Activated CD4-positive, alpha-beta T cell treated with anti-CD3 and anti-CD28 coated beads, Interleukin-2, amount 10 ng/mL, durations not matched to agents 7 days and 5 days (primary cell): ENCODE measurements at regions not wholly inside any gene's neighbourhood (a gene's known extent, or its start where the extent isn't known, plus 50 kb on each side); places are given as distances from the start of the nearest gene placed in this dataset.

Experiments used
- CTCF ChIA-PET: fragments of 350-600 bp; sonication (Branson Sonifier 250); formaldehyde crosslinking; loops from one replicate; lab custom pipeline; 2021; ENCODE audit warnings: antibody characterized with exemption; lab: Charles Lee
- POLR2A ChIA-PET: fragments of 350-600 bp; sonication (Branson Sonifier 250); formaldehyde crosslinking; loops from one replicate; lab custom pipeline; 2021; ENCODE audit warnings: antibody characterized with exemption; lab: Charles Lee
- DNase-seq: peaks from one replicate; pipeline ENCODE4 v3.0.0-alpha.2; 2020
- H3K27ac Mint-ChIP-seq: one replicate; pipeline ENCODE4 v1.8.0; 2021; ENCODE audit warnings: mild to moderate bottlenecking, moderate library complexity, mixed read lengths
- H3K27me3 Mint-ChIP-seq: one replicate; pipeline ENCODE4 v1.8.0; 2021; ENCODE audit warnings: mixed read lengths
- H3K36me3 Mint-ChIP-seq: one replicate; pipeline ENCODE4 v1.8.0; 2021; ENCODE audit warnings: low read depth, mixed read lengths
- H3K4me1 Mint-ChIP-seq: one replicate; pipeline ENCODE4 v1.8.0; 2021; ENCODE audit warnings: mixed read lengths
- H3K4me3 Mint-ChIP-seq: one replicate; pipeline ENCODE4 v1.8.0; 2021; ENCODE audit warnings: mild to moderate bottlenecking, moderate library complexity, mixed read lengths
- H3K9me3 Mint-ChIP-seq: one replicate; pipeline ENCODE4 v1.8.0; 2021; ENCODE audit warnings: mixed read lengths

DNA sequence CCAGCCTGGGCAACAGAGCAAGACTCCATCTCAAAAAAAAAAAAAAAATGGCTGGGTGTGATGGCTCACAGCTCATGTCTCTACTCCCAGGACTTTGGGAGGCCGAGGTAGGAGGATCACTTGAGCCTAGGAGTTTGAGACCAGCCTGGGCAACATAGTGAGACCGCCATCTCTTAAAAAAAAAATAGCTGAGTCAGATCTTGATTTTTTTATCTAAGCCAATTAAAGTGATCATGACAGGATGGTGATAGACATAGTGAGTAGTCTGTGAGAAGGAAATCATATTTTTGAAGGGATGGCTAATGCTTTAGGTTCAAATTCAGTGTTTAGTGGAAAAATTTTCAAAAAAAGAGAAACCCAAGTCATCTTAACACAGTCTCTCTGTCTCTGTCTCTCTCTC is 114.6 kb upstream of the JARID2 start:
- no peak overlapping the region for H3K27ac Mint-ChIP-seq
- CTCF ChIA-PET: no interaction called here
- H3K4me3 Mint-ChIP-seq: no peak overlapping the region
- DNase-seq: no peak
- peaks cover 4% of the 10 kb centered on the region for H3K9me3 Mint-ChIP-seq
- H3K27me3 Mint-ChIP-seq: no peaks in the 10 kb centered on the region
- POLR2A ChIA-PET: no interaction called here
- no peaks in the 10 kb centered on the region for H3K36me3 Mint-ChIP-seq
- H3K4me1 Mint-ChIP-seq: peaks cover 17% of the 10 kb centered on the region

DNA sequence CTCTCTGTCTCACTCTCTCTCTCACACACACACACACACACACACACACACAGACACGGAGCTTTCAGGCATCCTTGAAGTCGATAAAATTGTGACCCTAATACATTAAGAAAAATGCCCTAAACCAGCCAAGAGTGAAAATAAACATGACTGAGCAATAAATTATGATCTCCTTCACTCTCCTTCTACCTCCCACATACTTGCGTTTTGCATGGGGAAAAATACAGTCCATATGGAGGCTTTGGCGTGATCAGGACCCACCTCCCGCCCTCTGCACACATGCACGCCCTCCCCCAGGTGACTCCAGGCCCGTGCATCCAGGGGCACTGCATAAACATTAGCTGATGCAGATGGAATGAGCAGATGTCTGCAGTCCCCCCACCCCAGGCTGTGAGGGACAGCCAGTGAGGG is 114.2 kb upstream of the JARID2 start:
- CTCF ChIA-PET: no interaction called here
- H3K9me3 Mint-ChIP-seq: peaks cover 4% of the 10 kb centered on the region
- H3K27ac Mint-ChIP-seq: no peak overlapping the region
- POLR2A ChIA-PET: no interaction called here
- peaks cover 17% of the 10 kb centered on the region for H3K4me1 Mint-ChIP-seq
- no peak overlapping the region for H3K4me3 Mint-ChIP-seq
- no peaks in the 10 kb centered on the region for H3K36me3 Mint-ChIP-seq
- no peaks in the 10 kb centered on the region for H3K27me3 Mint-ChIP-seq
- no peak for DNase-seq

DNA sequence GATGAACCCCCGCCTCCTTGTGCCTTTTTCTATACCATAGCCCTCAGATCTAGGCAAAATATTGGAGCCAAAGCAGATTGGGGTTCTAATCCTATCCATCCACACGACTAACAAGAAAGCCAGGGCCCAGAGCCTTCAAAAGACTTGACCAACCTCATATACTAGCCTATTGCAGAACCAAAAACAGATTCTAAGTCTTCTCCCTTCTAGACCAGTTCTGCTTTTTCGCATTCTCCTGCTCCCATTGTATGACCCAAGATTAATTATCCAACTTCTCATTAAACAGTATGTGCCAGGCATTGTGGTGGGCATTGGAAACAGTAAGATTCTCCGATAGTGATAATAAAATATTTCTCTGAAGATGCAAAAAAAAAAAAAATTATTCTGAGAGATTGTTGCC is 113.7 kb upstream of the JARID2 start:
- POLR2A ChIA-PET: no interaction called here
- no peak for DNase-seq
- no peaks in the 10 kb centered on the region for H3K27me3 Mint-ChIP-seq
- H3K4me1 Mint-ChIP-seq: peaks cover 17% of the 10 kb centered on the region
- H3K4me3 Mint-ChIP-seq: no peak overlapping the region
- CTCF ChIA-PET: no interaction called here
- peaks cover 4% of the 10 kb centered on the region for H3K9me3 Mint-ChIP-seq
- H3K36me3 Mint-ChIP-seq: no peaks in the 10 kb centered on the region
- no peak overlapping the region for H3K27ac Mint-ChIP-seq

DNA sequence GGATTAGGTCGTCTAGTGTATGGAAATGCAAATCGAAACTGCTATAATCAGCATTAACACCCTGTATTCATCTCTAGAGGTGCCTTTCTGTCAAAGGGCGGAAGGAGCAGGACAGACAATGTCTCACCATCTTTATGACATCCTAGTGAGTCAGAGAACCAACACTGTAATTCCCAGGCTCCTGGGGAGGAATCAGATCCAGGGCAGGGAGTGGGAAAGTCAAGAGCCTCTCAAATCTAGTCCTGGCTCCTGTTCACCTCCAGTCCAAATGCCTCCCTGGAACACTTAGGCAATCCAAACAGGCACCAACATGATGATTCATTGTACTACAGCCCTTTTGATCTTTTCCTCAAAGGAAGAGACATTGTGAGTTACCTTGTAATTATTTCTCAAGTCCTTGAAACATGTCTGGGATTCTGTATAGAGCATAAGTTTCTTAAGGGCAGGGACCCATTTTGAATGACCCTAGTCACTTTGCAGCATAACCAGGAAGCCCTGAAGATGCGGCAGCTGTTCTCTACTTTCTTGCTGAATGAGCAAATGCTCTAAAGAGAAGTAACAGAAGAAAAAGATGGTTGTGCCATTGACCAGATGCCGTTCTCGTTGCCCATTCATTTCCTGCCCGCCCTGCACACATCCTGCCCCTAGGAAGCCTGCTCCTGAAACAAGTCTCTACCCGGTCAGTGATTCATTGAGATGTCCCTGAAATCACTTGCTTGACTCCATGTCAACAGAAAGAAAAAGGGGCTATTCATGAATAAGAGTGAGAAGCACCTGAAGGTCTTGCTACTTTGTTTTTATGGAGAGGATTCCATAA is 112.8 kb upstream of the JARID2 start:
- Mint-ChIP-seq H3K27ac (no peak overlapping the region), H3K36me3 (no peaks in the 10 kb centered on the region), H3K4me1 (peaks cover 21% of the 10 kb centered on the region), H3K9me3 (peaks cover 4% of the 10 kb centered on the region), H3K4me3 (no peak overlapping the region), H3K27me3 (no peaks in the 10 kb centered on the region)
- no peak for DNase-seq
- CTCF ChIA-PET: interaction anchor here (1.0 kb wide), 1 partner anchor 9 kb away, joined by 3 read pairs; no protein-coding TSS in a partner anchor
- POLR2A ChIA-PET: no interaction called here

DNA sequence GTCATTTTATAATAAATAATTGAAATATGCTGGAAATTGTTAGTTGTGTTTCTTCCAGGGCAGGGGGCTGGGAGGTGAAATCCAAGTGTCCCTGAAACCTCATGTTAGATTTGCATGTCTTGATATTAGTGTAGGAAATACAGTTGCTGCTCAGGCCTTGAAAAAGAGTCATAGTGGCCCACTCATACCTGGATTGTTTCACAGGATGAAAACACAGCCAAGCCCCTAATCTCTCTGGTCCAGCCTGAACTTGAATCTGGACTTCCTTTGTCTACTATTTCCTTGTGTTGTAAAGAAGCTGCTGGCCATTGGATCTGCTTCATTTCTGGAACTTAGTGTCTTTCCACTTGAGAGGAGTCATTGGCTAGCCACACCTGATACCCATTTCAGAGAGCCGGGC is 108.8 kb upstream of the JARID2 start:
- CTCF ChIA-PET: no interaction called here
- no peak for DNase-seq
- Mint-ChIP-seq H3K4me1 (peaks cover 8% of the 10 kb centered on the region), H3K27ac (no peak overlapping the region), H3K9me3 (peaks cover 4% of the 10 kb centered on the region), H3K4me3 (no peak overlapping the region), H3K27me3 (no peaks in the 10 kb centered on the region), H3K36me3 (no peaks in the 10 kb centered on the region)
- POLR2A ChIA-PET: interaction anchor here (0.6 kb wide), 1 partner anchor 27 kb away, joined by 3 read pairs; no protein-coding TSS in a partner anchor

DNA sequence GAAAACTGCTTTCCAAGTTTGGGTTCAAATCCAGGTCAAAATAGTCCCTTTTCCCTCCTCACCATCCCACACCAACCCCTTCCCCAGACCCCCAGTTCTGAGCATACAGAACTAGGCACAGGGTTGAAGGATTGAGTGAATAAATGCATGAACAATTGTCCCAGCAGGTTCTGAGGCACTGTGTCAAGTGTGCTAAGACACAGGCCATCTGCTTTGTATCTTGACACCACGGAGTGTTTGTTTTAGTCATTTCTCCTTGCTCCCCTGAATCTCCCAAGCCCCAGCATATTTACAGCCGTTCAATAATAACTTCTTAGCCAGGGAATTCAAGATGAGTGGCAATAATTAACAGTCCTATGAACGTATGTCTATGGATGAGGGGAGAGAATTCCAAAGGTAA is 102.8 kb upstream of the JARID2 start:
- Mint-ChIP-seq H3K27me3 (no peaks in the 10 kb centered on the region), H3K4me3 (no peak overlapping the region), H3K36me3 (no peaks in the 10 kb centered on the region), H3K9me3 (no peaks in the 10 kb centered on the region), H3K4me1 (no peaks in the 10 kb centered on the region), H3K27ac (no peak overlapping the region)
- CTCF ChIA-PET: no interaction called here
- DNase-seq: no peak
- POLR2A ChIA-PET: no interaction called here

DNA sequence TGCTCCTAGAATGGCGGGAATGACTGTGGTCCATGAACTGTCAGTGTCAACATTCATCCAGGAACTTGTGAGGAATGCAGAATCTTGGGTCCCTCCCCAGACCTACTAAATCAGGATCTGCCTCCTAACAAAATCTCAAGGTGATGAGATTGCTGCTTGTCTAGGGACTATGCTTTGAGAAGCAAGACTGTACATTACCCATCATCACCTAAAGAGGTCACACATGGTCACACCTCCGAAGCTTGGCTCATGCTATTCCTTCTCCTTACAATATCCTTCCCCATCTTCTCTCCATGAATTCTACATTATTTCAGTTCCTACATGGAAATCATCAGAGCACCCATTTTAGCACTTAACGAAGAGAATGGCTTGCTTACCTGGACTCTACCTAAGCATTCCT is 102.3 kb upstream of the JARID2 start:
- H3K4me3 Mint-ChIP-seq: no peak overlapping the region
- CTCF ChIA-PET: no interaction called here
- H3K4me1 Mint-ChIP-seq: no peaks in the 10 kb centered on the region
- no peak for DNase-seq
- H3K9me3 Mint-ChIP-seq: no peaks in the 10 kb centered on the region
- POLR2A ChIA-PET: no interaction called here
- no peaks in the 10 kb centered on the region for H3K27me3 Mint-ChIP-seq
- H3K36me3 Mint-ChIP-seq: no peaks in the 10 kb centered on the region
- H3K27ac Mint-ChIP-seq: no peak overlapping the region

DNA sequence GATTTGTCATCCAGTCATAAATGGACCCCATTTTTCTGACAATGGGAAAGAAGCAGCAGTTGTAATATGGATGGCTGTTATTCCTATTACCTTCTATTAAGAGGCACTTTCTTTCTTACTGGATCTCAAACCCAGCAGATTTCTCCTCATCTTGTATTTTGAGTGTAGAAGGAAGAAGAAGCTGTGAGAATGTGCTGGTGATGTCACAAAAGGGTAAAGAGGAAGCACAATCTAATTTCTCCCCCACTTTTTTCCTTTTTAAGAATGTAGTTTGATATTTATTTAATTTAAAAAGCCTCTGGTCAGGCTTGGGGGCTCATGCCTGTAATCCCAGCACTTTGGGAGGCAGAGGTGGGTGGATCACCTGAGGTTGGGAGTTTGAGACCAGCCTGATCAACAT is 100.0 kb upstream of the JARID2 start:
- no peak for DNase-seq
- ChIA-PET POLR2A (no interaction called here), CTCF (no interaction called here)
- Mint-ChIP-seq H3K27ac (no peak overlapping the region), H3K4me1 (no peaks in the 10 kb centered on the region), H3K4me3 (no peak overlapping the region), H3K9me3 (no peaks in the 10 kb centered on the region), H3K27me3 (no peaks in the 10 kb centered on the region), H3K36me3 (no peaks in the 10 kb centered on the region)

DNA sequence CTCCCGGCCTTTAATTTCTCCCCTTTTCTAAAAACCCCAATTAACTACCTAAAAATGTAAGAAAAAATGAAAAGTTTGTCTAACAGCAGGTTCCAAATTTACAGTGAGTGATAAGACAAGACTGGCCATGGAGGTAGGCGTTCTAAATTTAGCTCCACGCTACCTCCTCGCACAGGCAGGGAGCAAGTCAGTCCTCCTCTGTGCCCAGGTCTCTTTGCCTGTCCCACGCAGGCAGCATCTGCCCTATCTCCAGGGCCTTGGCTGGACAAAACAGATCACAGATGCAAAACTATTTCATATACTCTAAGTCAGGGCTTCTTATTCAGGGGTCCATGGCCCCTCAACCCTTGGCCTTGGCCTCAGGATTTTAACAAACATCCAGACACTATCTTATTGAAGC is 98.0 kb upstream of the JARID2 start:
- CTCF ChIA-PET: interaction anchor here (0.7 to 1.2 kb wide), 2 partner anchors 13 to 72 kb away, joined by 3 read pairs; no protein-coding TSS in a partner anchor
- POLR2A ChIA-PET: no interaction called here

DNA sequence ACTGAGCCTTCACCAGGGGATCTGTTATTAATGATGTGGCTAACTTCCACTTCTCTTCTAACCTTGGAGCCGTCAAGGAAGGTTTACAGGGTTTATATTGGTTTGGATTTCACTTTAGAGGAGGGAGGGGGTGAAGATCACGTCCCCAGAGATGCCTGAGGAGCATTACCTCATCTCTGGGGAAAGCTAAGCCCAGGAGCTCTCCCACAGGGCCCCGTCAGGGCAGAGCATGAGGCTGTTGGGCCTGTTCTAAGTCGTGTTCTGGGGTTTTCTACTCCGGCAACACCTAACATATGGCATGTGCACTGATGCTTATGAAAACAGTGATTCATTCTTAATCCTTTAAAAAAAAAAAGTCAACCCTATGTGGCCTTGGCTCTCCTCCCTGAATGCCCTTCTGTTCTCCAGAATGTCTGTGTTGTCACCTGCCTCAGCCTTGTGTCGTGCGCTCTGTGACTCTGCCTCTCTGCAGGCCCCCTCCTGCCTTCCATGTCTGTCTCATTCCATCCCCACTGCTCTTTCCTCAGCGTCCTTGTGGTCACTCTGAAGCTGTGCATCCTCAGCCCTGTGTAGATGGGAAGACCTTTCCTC is 97.4 kb upstream of the JARID2 start:
- Mint-ChIP-seq H3K27ac (no peak overlapping the region), H3K27me3 (no peaks in the 10 kb centered on the region), H3K4me1 (no peaks in the 10 kb centered on the region), H3K36me3 (no peaks in the 10 kb centered on the region), H3K4me3 (no peak overlapping the region), H3K9me3 (no peaks in the 10 kb centered on the region)
- POLR2A ChIA-PET: no interaction called here
- no peak for DNase-seq
- CTCF ChIA-PET: interaction anchor here (0.7 to 0.8 kb wide), 2 partner anchors 14 kb away, joined by 3 read pairs; no protein-coding TSS in a partner anchor

More for the DNA sequence above, 98.0 kb upstream of the JARID2 start:
- Mint-ChIP-seq H3K27ac (no peak overlapping the region), H3K36me3 (no peaks in the 10 kb centered on the region), H3K4me1 (no peaks in the 10 kb centered on the region), H3K4me3 (no peak overlapping the region), H3K27me3 (no peaks in the 10 kb centered on the region), H3K9me3 (no peaks in the 10 kb centered on the region)
- DNase-seq: no peak

GRCh38 chr6:15150207-15150606 is 95.7 kb upstream of the JARID2 start:
- no peak overlapping the region for H3K27ac Mint-ChIP-seq
- H3K9me3 Mint-ChIP-seq: no peaks in the 10 kb centered on the region
- H3K27me3 Mint-ChIP-seq: no peaks in the 10 kb centered on the region
- H3K4me3 Mint-ChIP-seq: no peak overlapping the region
- DNase-seq: no peak
- no peaks in the 10 kb centered on the region for H3K36me3 Mint-ChIP-seq
- CTCF ChIA-PET: interaction anchor here (0.8 to 1.9 kb wide), 3 partner anchors 9 to 93 kb away, joined by 3 to 6 read pairs (median 6); no protein-coding TSS in a partner anchor
- POLR2A ChIA-PET: no interaction called here
- no peaks in the 10 kb centered on the region for H3K4me1 Mint-ChIP-seq

- POLR2A ChIA-PET: no interaction called here
- CTCF ChIA-PET: no interaction called here
These were observed 93.2 kb upstream of the JARID2 start for GRCh38 chr6:15152700-15153099.

GRCh38 chr6:15153191-15153590 is 92.7 kb upstream of the JARID2 start:
- Mint-ChIP-seq H3K4me1 (no peaks in the 10 kb centered on the region), H3K36me3 (no peaks in the 10 kb centered on the region), H3K27me3 (no peaks in the 10 kb centered on the region), H3K27ac (no peak overlapping the region), H3K4me3 (no peak overlapping the region), H3K9me3 (no peaks in the 10 kb centered on the region)
- no peak for DNase-seq
- ChIA-PET CTCF (no interaction called here), POLR2A (no interaction called here)

More at GRCh38 chr6:15152700-15153099, 93.2 kb upstream of the JARID2 start:
- Mint-ChIP-seq H3K27ac (no peak overlapping the region), H3K4me1 (no peaks in the 10 kb centered on the region), H3K36me3 (no peaks in the 10 kb centered on the region), H3K4me3 (no peak overlapping the region), H3K27me3 (no peaks in the 10 kb centered on the region), H3K9me3 (no peaks in the 10 kb centered on the region)
- DNase-seq: no peak
